HG03108 (cell line): ENCODE measurements at regions not wholly inside any gene's neighbourhood (a gene's known extent, or its start where the extent isn't known, plus 50 kb on each side); places are given as distances from the start of the nearest gene placed in this dataset.
"Not testable (repeated sequence)": the region's sequence is repeated elsewhere in the genome, so short reads cannot be mapped to it uniquely, and the experiment has no call there.

Source experiments
- ATAC-seq: cut with Tn5 transposase; IDR thresholded peaks from one replicate; pipeline ENCODE4 v1.9.1; 2021; ENCODE audit warnings: moderate library complexity; ENCODE audit not compliant: unreplicated experiment

GRCh38 chr5:42868417-42868816 is 56.7 kb upstream of the SELENOP start:
- ATAC-seq: not testable (repeated sequence)

GRCh38 chr5:42864749-42865148 is 53.1 kb upstream of the SELENOP start:
- not testable (repeated sequence) for ATAC-seq
